Activated CD8-positive, alpha-beta memory T cell treated with anti-CD3 and anti-CD28 coated beads, Interleukin-2, amount 50 U/mL, for 24 hours (primary cell): ENCODE measurements at regions not wholly inside any gene's neighbourhood (a gene's known extent, or its start where the extent isn't known, plus 50 kb on each side); places are given as distances from the start of the nearest gene placed in this dataset.

Experiments used
- DNase-seq: peaks from one replicate; pipeline ENCODE4 v3.0.0-alpha.2; 2020; ENCODE audit errors: extremely low read depth

- no peak for DNase-seq
Measured at GRCh38 chr14:49527221-49527620, 59.0 kb downstream of the RPS29 start.

- no peak for DNase-seq
Measured at GRCh38 chr14:49526101-49526500, 60.1 kb downstream of the RPS29 start.

- DNase-seq = no peak
Measured at GRCh38 chr14:49516286-49516685, 69.9 kb downstream of the RPS29 start.

- no peak for DNase-seq
Measured at GRCh38 chr14:49512571-49512970, 73.6 kb downstream of the RPS29 start.

GRCh38 chr14:49512147-49512551, 74.0 kb downstream of the RPS29 start:
- no peak for DNase-seq

- DNase-seq = no peak
Measured at GRCh38 chr14:49508124-49508523, 78.1 kb downstream of the RPS29 start.

- DNase-seq = no peak
Measured at GRCh38 chr14:49506650-49507049, 79.5 kb downstream of the RPS29 start.

GRCh38 chr14:49505041-49505766, 81.0 kb downstream of the RPS29 start:
- no peak for DNase-seq

GRCh38 chr14:49497725-49498348, 88.3 kb downstream of the RPS29 start:
- no peak for DNase-seq

- no peak for DNase-seq
Measured at GRCh38 chr14:49497267-49497666, 88.9 kb downstream of the RPS29 start.

- no peak for DNase-seq
Measured at GRCh38 chr14:49494836-49495235, 91.3 kb downstream of the RPS29 start.

- no peak for DNase-seq
Measured at GRCh38 chr14:49493557-49493956, 92.6 kb downstream of the RPS29 start.

GRCh38 chr14:49492151-49492550, 94.0 kb downstream of the RPS29 start:
- DNase-seq = no peak

GRCh38 chr14:49489341-49489740, 96.8 kb downstream of the RPS29 start:
- no peak for DNase-seq

GRCh38 chr14:49487238-49487637, 98.9 kb downstream of the RPS29 start:
- no peak for DNase-seq

- no peak for DNase-seq
Measured at GRCh38 chr14:49485290-49485689, 100.9 kb downstream of the RPS29 start.

- no peak for DNase-seq
Measured at GRCh38 chr14:49484180-49484579, 102.0 kb downstream of the RPS29 start.

- DNase-seq = no peak
Measured at GRCh38 chr14:49483268-49483667, 102.9 kb downstream of the RPS29 start.

- DNase-seq = no peak
Measured at GRCh38 chr14:49480979-49481498, 105.1 kb downstream of the RPS29 start.

- no peak for DNase-seq
Measured at GRCh38 chr14:49480053-49480760, 106.0 kb downstream of the RPS29 start.

- no peak for DNase-seq
Measured at GRCh38 chr14:49479432-49479831, 106.7 kb downstream of the RPS29 start.

- no peak for DNase-seq
Measured at GRCh38 chr14:49478784-49479183, 107.4 kb downstream of the RPS29 start.

- DNase-seq = no peak
Measured at GRCh38 chr14:49467091-49467490, 119.1 kb downstream of the RPS29 start.
